Mesodermal cell (in vitro differentiated cells): ENCODE measurements at regions not wholly inside any gene's neighbourhood (a gene's known extent, or its start where the extent isn't known, plus 50 kb on each side); places are given as distances from the start of the nearest gene placed in this dataset.
"Not testable (repeated sequence)": the region's sequence is repeated elsewhere in the genome, so short reads cannot be mapped to it uniquely, and the experiment has no call there.

Source experiments
- H3K27ac ChIP-seq: 2 replicates; pipeline ENCODE4 v1.7.0; 2013; ENCODE audit warnings: mild to moderate bottlenecking, low read depth, low read length, moderate library complexity; ENCODE audit not compliant: severe bottlenecking
- H3K36me3 ChIP-seq: 2 replicates; pipeline ENCODE4 v1.7.1; 2013; ENCODE audit warnings: mild to moderate bottlenecking, low read length, moderate library complexity; ENCODE audit not compliant: control insufficient read depth, insufficient read depth
- H3K4me1 ChIP-seq: one replicate; pipeline ENCODE4 v1.7.1; 2013; ENCODE audit warnings: mild to moderate bottlenecking, low read length; ENCODE audit not compliant: insufficient read depth, control insufficient read depth, poor library complexity, severe bottlenecking
- H3K4me3 ChIP-seq: 2 replicates; pipeline ENCODE4 v1.7.0; 2013; ENCODE audit warnings: low read length, control low read depth, mild to moderate bottlenecking; ENCODE audit not compliant: insufficient read depth, poor library complexity, severe bottlenecking; ENCODE audit errors: extremely low read depth
- H3K9me3 ChIP-seq: 2 replicates; pipeline ENCODE4 v1.7.1; 2013; ENCODE audit warnings: mild to moderate bottlenecking, low read length, moderate library complexity; ENCODE audit not compliant: control insufficient read depth
- WGBS, 2 experiments: methylation state at CpG; one replicate each; pipeline ENCODE4 v1.1.5; 2013; ENCODE audit warnings: missing lambda C conversion rate in 2 of 2; ENCODE audit not compliant: insufficient coverage in 2 of 2; 5-methylcytosine and 5-hydroxymethylcytosine counted together

GRCh38 chr9:102206432-102206831, 468.0 kb upstream of the GRIN3A start:
- Histone ChIP-seq H3K9me3 (no peaks in the 10 kb centered on the region), H3K4me3 (no peak overlapping the region), H3K4me1 (no peaks in the 10 kb centered on the region), H3K27ac (no peak overlapping the region), H3K36me3 (no peaks in the 10 kb centered on the region)
- 91 to 100% methylated on average over 2 to 4 of the region's 4 CpGs for WGBS, 2 experiments

GRCh38 chr9:102205251-102205650, 466.8 kb upstream of the GRIN3A start:
- Histone ChIP-seq H3K27ac (no peak overlapping the region), H3K36me3 (no peaks in the 10 kb centered on the region), H3K4me3 (no peak overlapping the region), H3K4me1 (no peaks in the 10 kb centered on the region), H3K9me3 (no peaks in the 10 kb centered on the region)
- WGBS, 2 experiments: no CpG with 5 or more reads among the region's 2 CpGs

GRCh38 chr9:102202126-102202525, 463.7 kb upstream of the GRIN3A start:
- Histone ChIP-seq H3K9me3 (no peaks in the 10 kb centered on the region), H3K27ac (no peak overlapping the region), H3K36me3 (no peaks in the 10 kb centered on the region), H3K4me1 (no peaks in the 10 kb centered on the region), H3K4me3 (no peak overlapping the region)
- whole genome bisulfite sequencing, 2 experiments: no CpG with 5 or more reads among the region's 1 CpG

- H3K36me3 ChIP-seq: no peaks in the 10 kb centered on the region
- H3K4me1 ChIP-seq: no peaks in the 10 kb centered on the region
- WGBS, 2 experiments: no CpG with 5 or more reads among the region's 1 CpG
- no peaks in the 10 kb centered on the region for H3K9me3 ChIP-seq
- no peak overlapping the region for H3K27ac ChIP-seq
- no peak overlapping the region for H3K4me3 ChIP-seq
These were observed 447.5 kb upstream of the GRIN3A start for GRCh38 chr9:102185962-102186361.

GRCh38 chr9:102185371-102185770, 446.9 kb upstream of the GRIN3A start:
- Histone ChIP-seq H3K9me3 (no peaks in the 10 kb centered on the region), H3K27ac (no peak overlapping the region), H3K4me3 (no peak overlapping the region), H3K36me3 (no peaks in the 10 kb centered on the region), H3K4me1 (no peaks in the 10 kb centered on the region)
- 75% methylated on average over 2 of the region's 2 CpGs; no CpG with 5 or more reads in 1 of the 2 experiments for WGBS, 2 experiments

- H3K36me3 ChIP-seq: no peaks in the 10 kb centered on the region
- H3K27ac ChIP-seq: no peak overlapping the region
- peaks cover 19% of the 10 kb centered on the region for H3K9me3 ChIP-seq
- no peaks in the 10 kb centered on the region for H3K4me1 ChIP-seq
- H3K4me3 ChIP-seq: no peak overlapping the region
- WGBS, 2 experiments: no CpG with 5 or more reads among the region's 3 CpGs
These were observed 440.4 kb upstream of the GRIN3A start for GRCh38 chr9:102178811-102179210.

GRCh38 chr9:102174202-102174601, 435.8 kb upstream of the GRIN3A start:
- H3K36me3 ChIP-seq, H3K4me3 ChIP-seq, H3K4me1 ChIP-seq, H3K27ac ChIP-seq: not testable (repeated sequence)
- WGBS, 2 experiments: 76 to 90% methylated on average over 2 to 4 of the region's 8 CpGs
- H3K9me3 ChIP-seq: peaks cover 19% of the 10 kb centered on the region

GRCh38 chr9:102164247-102164646, 425.8 kb upstream of the GRIN3A start:
- Histone ChIP-seq H3K36me3 (no peaks in the 10 kb centered on the region), H3K4me1 (no peaks in the 10 kb centered on the region), H3K27ac (no peak overlapping the region), H3K9me3 (no peaks in the 10 kb centered on the region), H3K4me3 (no peak overlapping the region)

GRCh38 chr9:102153081-102153480, 414.6 kb upstream of the GRIN3A start:
- H3K4me1 ChIP-seq, H3K36me3 ChIP-seq, H3K9me3 ChIP-seq, H3K4me3 ChIP-seq, H3K27ac ChIP-seq: not testable (repeated sequence)
- WGBS, 2 experiments: 78 to 88% methylated on average over 8 to 12 of the region's 12 CpGs

- H3K4me3 ChIP-seq: no peak overlapping the region
- H3K9me3 ChIP-seq: peaks cover 12% of the 10 kb centered on the region
- WGBS, 2 experiments: no CpG with 5 or more reads among the region's 1 CpG
- H3K27ac ChIP-seq: no peak overlapping the region
- H3K4me1 ChIP-seq: no peaks in the 10 kb centered on the region
- H3K36me3 ChIP-seq: no peaks in the 10 kb centered on the region
These were observed 397.3 kb upstream of the GRIN3A start for GRCh38 chr9:102135768-102136167.

GRCh38 chr9:102124465-102124864, 386.0 kb upstream of the GRIN3A start:
- WGBS, 2 experiments: 71 to 85% methylated on average over 2 to 3 of the region's 3 CpGs
- no peaks in the 10 kb centered on the region for H3K9me3 ChIP-seq
- H3K4me1 ChIP-seq: no peaks in the 10 kb centered on the region
- no peak overlapping the region for H3K27ac ChIP-seq
- H3K36me3 ChIP-seq: no peaks in the 10 kb centered on the region
- H3K4me3 ChIP-seq: no peak overlapping the region

GRCh38 chr9:102114557-102114956, 376.1 kb upstream of the GRIN3A start:
- no peaks in the 10 kb centered on the region for H3K36me3 ChIP-seq
- peaks cover 19% of the 10 kb centered on the region for H3K9me3 ChIP-seq
- no peak overlapping the region for H3K27ac ChIP-seq
- no peaks in the 10 kb centered on the region for H3K4me1 ChIP-seq
- no peak overlapping the region for H3K4me3 ChIP-seq
